ENCODE measurements at regions not wholly inside any gene's neighbourhood (a gene's known extent, or its start where the extent isn't known, plus 50 kb on each side); places are given as distances from the start of the nearest gene placed in this dataset.

GRCh38 chr10:106147021-106147420 is 1017.5 kb downstream of the SORCS1 start:
- Mint-ChIP-seq H3K4me1 (peaks cover 11% of the 10 kb centered on the region), H3K27me3 (ENCODE audit: low read depth) (no peaks in the 10 kb centered on the region), H3K36me3 (ENCODE audit: low read depth) (no peaks in the 10 kb centered on the region), H3K9me3 (peaks cover 5% of the 10 kb centered on the region), H3K27ac (peak overlapping the region in 1 of 3 experiments; percentile 51), H3K4me3 (no peak overlapping the region)
- TF ChIP-seq CTCF (IDR thresholded peaks at IDR 0.05; ENCODE audit: unreplicated experiment in 3 of 3), result no peak

GRCh38 chr10:106139915-106140314 is 1024.6 kb downstream of the SORCS1 start:
- Mint-ChIP-seq H3K4me3 (no peak overlapping the region), H3K27ac (peak overlapping the region in 2 of 3 experiments; percentile 12 to 21), H3K36me3 (ENCODE audit: low read depth) (no peaks in the 10 kb centered on the region), H3K9me3 (no peaks in the 10 kb centered on the region), H3K4me1 (peaks cover 5% of the 10 kb centered on the region), H3K27me3 (ENCODE audit: low read depth) (no peaks in the 10 kb centered on the region)
- no peak for TF ChIP-seq CTCF (IDR thresholded peaks at IDR 0.05; ENCODE audit: unreplicated experiment in 3 of 3)

GRCh38 chr10:106136175-106136574 is 1028.3 kb downstream of the SORCS1 start:
- TF ChIP-seq CTCF (IDR thresholded peaks at IDR 0.05; ENCODE audit: unreplicated experiment in 3 of 3), result no peak
- Mint-ChIP-seq H3K4me1 (peaks cover 5% of the 10 kb centered on the region), H3K36me3 (ENCODE audit: low read depth) (no peaks in the 10 kb centered on the region), H3K27ac (no peak overlapping the region), H3K9me3 (no peaks in the 10 kb centered on the region), H3K27me3 (ENCODE audit: low read depth) (no peaks in the 10 kb centered on the region), H3K4me3 (no peak overlapping the region)

- no peak for TF ChIP-seq CTCF (IDR thresholded peaks at IDR 0.05; ENCODE audit: unreplicated experiment in 3 of 3)
- H3K4me1 Mint-ChIP-seq, result no peaks in the 10 kb centered on the region
- no peaks in the 10 kb centered on the region for H3K9me3 Mint-ChIP-seq
- no peak overlapping the region for H3K27ac Mint-ChIP-seq
- no peaks in the 10 kb centered on the region for H3K27me3 Mint-ChIP-seq (ENCODE audit: low read depth)
- no peaks in the 10 kb centered on the region for H3K36me3 Mint-ChIP-seq (ENCODE audit: low read depth)
- H3K4me3 Mint-ChIP-seq, result no peak overlapping the region
These were observed 1030.0 kb downstream of the SORCS1 start for GRCh38 chr10:106134326-106135000.

GRCh38 chr10:106133451-106133850 is 1031.1 kb downstream of the SORCS1 start:
- H3K36me3 Mint-ChIP-seq (ENCODE audit: low read depth), result no peaks in the 10 kb centered on the region
- no peaks in the 10 kb centered on the region for H3K27me3 Mint-ChIP-seq (ENCODE audit: low read depth)
- no peak overlapping the region for H3K27ac Mint-ChIP-seq
- no peaks in the 10 kb centered on the region for H3K4me1 Mint-ChIP-seq
- no peaks in the 10 kb centered on the region for H3K9me3 Mint-ChIP-seq
- TF ChIP-seq CTCF (IDR thresholded peaks at IDR 0.05; ENCODE audit: unreplicated experiment in 3 of 3), result no peak
- no peak overlapping the region for H3K4me3 Mint-ChIP-seq

GRCh38 chr10:106132956-106133355 is 1031.5 kb downstream of the SORCS1 start:
- Mint-ChIP-seq H3K9me3 (no peaks in the 10 kb centered on the region), H3K4me3 (no peak overlapping the region), H3K36me3 (ENCODE audit: low read depth) (no peaks in the 10 kb centered on the region), H3K27me3 (ENCODE audit: low read depth) (no peaks in the 10 kb centered on the region), H3K27ac (no peak overlapping the region), H3K4me1 (no peaks in the 10 kb centered on the region)
- no peak for TF ChIP-seq CTCF (IDR thresholded peaks at IDR 0.05; ENCODE audit: unreplicated experiment in 3 of 3)
